CD4-positive, alpha-beta T cell treated with Interleukin-17A for 1 hour (primary cell): ENCODE measurements at regions not wholly inside any gene's neighbourhood (a gene's known extent, or its start where the extent isn't known, plus 50 kb on each side); places are given as distances from the start of the nearest gene placed in this dataset.

Source experiments
- DNase-seq: peaks from one replicate; pipeline ENCODE4 v3.0.0-alpha.2; 2020

DNA sequence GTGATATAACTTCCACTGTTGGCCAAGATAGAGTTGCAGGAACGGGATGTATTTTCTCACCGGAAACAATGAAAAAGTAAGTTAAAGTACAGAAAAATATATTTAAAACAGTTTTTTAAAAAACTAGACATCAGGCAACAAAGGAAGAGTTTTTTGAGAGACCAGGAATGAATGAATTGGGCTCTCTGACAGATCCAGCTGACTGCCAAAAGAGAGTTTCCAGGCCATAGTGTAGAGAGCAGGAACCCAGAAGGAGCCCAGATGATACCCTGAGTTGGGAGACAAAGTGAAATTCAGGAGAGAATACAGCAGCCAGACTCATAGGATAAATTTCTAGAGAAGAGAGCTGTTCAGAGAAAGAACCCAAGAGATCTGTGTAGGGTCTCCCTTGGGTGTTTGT is 362.6 kb upstream of the SMIM21 start:
- DNase-seq: no peak

DNA sequence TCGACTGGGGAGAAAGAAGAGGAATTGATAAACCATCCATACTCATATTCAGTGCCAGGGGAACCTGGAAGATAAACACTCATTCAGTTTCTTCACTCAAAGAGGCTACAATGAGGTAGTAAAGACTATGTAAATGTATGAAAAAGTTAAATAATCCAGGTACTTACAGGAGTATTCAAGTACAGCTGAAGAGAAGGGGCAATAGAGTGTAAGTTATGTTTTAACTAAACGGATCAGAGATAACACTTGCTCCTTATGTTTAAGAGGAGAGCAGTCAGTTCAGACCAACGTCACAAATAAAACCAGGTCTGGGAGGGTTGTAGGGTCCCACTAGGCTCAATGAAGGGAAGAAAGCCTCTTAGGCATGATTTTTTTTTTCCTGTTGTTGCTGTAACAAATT is 358.3 kb upstream of the SMIM21 start:
- no peak for DNase-seq

DNA sequence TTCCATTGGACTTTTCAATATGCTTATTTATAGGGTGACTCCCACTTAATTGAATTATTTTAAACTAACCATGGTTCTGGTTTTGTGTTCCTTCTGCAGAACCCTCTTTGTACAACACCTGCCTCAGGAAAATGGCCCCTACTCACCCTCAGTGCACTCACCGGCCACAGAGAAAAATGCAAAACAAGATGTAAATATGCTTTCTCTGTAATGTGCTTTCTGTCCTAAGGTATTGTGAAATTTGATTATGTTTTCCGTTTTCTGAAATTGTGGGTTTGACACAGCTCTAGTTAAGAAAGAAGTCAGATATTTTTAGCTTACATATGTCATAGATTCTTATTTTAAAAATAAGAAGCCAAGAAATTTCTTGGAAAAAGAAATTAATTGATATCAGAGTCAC is 357.7 kb upstream of the SMIM21 start:
- no peak for DNase-seq

DNA sequence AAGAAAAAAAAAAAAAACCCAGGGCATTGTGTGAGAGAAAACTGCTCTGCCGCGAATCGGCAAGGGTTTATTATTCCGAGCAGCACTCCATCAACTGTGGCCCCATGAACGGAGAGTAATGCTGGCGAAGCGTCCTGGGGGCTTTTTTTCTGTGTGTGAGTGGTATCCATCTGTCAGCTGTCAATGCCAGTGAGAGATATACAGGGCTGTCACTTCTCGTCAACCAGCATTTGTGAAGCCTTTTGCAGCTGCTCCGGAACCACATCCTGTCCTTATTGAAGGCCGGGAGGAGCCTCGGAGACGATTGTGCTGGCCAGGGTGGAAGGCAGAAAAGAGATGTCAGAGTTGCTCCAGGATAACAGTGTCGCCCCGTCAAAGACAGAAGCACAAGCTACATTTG is 356.9 kb upstream of the SMIM21 start:
- no peak for DNase-seq

DNA sequence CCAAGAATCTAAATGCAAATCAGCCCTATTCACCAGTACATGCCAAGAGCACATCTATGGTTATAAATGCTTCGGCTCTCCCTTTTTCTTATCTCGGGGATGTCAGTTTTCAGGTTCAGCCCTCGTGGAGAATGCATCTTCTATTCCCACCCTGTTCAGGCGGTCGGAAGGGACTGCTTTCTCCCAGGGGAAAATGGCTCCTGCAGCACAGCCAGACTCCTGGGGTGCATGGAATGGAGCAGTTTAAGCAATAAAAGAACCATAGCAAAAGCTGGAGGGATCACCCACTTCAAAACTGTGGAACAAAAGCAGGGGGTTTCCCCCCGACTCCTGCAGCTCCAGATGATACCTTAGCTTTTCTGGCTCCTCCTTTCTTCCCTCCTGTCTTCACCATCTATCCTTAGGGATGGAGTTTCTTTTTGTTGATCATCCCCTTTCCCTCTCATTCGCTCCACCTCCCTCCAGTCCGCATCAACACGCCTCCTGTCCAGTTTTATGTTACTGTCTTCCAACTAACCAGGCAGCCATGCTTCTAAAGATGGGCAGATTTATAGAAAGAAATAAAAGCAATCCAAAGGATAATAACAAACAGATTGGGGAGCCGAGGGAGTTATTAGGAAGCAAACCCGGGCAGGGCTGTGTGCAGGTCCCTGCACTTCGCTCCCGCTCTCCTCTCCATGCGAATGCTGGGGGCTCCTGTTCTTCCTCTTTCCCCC is 356.2 kb upstream of the SMIM21 start:
- DNase-seq: no peak

DNA sequence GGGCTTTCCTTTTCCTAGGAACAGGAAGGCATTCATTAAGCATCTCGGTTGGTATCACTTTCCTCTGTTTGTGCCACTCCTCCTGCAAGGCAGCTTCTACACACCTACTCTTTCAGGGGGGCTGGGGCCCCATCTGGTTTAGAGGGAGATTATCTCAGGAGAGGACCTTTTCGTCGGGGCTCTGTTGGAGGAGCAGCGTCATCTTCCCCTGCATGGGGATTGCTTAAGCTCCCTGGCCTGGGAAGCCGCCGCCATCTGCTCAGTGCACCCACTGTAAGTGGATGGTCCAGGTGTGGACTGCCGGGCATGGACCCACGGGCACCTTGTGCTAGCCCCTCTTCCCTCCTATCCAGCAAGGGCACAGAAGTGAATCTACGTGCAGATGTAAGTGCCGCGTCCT is 355.3 kb upstream of the SMIM21 start:
- DNase-seq: no peak

DNA sequence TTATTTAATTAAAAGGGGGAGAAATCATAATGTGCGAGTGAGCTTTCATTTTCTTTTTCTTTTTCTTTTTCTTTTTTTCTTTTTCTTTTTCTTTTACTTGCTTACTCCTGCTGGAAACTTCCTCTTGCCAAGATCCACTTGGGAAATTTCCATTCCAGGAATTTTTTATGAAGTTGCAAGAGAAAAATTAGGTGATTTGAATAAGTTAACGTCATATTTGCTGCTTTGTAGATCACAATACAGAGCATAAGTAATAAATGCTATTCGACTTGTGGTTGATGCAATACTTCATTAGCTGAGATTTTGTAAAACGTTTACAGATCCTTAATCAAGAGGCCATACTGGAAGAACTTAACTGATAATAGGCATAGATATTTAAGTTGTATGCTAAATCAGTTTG is 354.7 kb upstream of the SMIM21 start:
- no peak for DNase-seq

DNA sequence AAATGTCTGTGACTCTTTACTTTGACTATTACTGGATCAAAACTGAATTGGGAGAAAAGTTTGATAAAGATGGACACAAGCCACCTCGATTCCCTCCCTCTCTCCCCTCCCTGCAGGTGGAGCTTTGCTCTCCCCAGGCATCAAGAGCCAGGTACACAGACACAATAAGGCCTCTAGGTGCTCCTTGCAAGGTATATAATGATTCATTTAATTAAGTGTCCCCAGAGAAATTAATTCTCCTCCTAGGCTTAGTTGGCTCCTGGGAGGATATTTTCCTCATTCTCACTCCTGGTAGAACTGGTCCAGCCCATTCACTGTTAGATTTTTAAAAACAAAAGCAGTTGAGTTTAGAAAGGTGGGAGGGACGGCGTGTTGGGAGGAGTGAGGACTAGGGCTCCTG is 352.4 kb upstream of the SMIM21 start:
- DNase-seq: no peak

DNA sequence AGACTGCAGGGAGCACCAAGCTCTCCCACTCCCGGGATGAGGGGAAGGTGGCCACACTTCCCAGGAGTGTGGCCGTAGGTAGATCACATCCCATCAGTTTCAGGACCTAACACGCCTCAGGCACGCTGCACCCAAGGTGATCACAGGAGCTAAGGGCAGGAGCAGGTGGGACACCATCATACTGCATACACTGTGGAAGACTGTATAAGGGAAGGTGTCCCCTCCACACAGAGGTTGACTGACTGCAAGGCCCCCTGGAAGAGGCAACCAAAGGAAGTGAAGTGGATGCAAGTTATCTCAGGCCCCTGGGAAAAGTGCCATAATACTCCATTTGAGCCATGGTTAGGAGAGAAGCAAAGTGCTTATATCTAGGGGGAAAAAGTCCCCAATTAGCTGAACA is 351.9 kb upstream of the SMIM21 start:
- no peak for DNase-seq

DNA sequence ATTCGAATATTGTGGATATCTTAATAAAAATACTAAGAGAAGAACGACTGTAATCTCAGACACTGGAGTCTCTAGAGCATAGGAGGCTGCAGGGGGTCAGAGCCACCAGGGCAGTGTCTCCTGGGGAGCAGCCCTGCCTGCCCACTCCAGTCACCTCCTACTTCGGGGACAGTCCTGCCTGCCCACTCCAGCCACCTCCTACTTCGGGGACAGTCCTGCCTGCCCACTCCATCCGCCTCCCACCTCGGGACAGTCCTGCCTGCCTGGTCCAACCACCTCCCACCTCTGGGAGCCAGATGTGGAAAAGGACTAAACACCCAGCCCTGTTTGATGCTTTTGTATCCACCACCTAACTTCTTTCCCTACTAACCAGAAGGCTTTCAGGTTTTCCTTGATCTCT is 350.1 kb upstream of the SMIM21 start:
- no peak for DNase-seq

DNA sequence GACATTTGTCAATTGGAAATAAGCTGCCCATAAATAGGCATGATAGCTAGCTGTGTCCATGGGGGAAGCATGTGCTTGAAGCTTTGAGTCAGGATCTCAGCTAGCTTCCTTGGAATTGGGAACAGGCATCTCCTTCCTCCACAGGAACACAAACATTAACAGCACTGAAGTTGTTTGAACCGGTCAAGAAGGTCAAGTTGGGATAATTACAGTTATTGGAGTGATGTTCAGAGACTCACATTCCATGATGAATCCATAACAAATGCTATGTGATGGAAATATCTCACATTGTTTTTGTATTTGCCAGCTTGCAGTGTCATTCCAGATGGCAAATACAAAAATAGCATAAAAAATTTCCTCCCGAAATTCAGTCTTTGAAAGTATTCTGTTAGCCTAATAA is 347.6 kb upstream of the SMIM21 start:
- no peak for DNase-seq

DNA sequence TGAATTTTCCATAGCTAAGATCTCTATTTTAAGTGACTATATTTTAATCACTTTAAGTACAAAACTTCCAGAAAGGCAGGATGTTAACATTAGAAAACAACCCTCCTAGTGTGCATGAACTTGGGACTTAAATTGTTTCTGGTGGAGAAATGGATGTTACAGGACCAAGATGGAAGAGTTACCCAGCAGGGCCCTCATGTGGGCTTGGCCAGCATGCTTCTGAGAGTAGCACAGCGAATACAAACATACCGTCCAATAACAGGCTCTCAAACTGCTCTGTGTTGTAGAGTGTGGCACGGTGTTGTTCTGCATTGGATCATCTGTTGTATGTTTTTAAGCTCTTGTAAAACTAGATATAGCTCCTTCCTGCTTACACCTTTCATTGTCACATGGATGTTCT is 346.1 kb upstream of the SMIM21 start:
- no peak for DNase-seq

DNA sequence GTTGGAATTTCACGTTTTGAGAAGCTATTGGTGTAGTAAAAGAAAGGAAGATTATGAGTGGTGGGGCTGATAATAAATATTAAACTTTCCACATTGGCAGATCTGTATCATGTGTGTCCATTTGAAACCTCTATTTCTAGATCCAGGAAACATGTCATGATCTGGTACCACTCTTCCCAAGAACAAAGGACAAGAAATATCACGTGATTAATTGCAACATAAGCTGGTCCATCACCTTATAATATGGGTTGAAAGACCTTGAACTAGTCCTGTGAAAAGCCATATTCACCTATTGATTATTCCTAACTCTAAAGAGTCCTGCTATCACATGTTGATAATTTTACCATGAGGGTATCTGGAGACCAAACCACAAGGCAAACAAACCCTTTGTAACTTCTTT is 335.3 kb upstream of the SMIM21 start:
- DNase-seq: no peak

DNA sequence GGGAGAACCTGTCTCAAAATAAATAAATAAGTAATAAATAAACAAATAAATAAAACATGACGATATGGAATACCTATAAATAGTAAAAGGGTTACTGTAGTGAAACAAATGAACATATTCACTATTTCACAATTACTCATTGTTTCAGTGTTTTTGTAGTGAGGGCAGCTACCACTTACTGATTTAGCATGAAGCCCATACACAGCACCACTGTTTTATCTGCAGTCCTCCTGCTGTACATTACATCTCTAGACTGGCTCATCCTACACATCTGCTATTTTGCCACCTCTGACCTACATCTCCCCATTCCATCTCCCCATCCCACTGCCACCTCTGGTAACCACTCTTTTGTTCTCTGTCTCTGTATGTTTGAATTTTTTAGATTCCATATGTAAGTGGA is 332.7 kb upstream of the SMIM21 start:
- no peak for DNase-seq

DNA sequence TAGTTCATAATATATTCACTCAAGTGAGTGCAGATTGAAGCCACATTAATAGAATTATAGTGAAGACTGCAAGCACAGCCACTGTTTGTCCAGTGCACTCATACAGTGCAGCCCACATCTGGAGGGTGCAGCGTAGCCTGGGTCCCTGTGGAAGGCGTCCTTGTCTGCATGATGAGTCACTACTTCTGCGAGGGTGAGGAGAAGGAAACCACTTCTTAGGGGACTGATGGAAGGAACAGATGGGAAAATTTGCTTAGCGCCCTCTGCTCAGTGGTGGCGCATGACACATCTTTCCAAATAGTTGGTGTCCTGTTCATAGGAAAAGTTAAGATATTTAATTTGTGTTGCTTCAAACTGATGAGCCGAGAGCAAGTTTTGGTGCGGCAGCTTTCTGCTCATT is 330.4 kb upstream of the SMIM21 start:
- no peak for DNase-seq

DNA sequence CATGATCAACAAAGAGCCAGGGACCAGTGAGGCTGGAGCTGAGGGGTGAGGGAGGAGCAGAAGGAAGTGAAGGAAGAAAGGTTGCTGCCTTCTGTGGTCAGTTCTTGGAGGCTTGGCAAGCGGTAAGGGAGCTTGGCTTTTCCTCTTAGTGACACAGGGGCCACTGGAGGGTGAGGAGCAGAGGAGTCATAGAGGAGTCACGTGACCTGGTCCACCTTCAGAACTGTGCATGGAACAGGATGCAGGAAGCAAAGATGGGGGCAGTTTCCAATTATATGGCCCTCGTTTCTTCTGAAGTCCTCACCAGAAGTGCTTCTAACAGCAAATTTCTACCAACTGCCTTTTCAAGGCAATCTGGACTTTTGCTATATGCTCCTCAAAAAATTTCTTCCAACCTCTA is 326.9 kb upstream of the SMIM21 start:
- DNase-seq: no peak

DNA sequence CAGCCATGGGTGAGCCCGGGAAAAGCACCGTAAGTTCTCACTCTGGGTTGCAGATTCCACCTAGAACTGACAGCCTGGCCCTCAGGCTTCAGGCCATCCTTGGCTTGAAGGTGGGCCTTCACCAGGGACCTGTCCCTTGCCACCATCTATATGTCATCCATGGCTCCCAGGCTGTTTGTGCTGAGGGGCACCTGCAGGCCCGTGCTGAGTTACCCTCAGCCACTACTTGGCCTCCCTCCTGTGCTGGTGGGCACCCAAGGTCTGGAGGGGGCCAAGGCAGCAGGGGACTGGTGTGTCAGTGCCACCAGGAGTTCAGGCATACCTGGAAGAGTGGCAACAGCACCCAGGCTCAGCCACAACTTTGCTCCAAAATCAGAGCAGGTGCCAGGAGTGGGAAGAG is 326.2 kb upstream of the SMIM21 start:
- DNase-seq: no peak

DNA sequence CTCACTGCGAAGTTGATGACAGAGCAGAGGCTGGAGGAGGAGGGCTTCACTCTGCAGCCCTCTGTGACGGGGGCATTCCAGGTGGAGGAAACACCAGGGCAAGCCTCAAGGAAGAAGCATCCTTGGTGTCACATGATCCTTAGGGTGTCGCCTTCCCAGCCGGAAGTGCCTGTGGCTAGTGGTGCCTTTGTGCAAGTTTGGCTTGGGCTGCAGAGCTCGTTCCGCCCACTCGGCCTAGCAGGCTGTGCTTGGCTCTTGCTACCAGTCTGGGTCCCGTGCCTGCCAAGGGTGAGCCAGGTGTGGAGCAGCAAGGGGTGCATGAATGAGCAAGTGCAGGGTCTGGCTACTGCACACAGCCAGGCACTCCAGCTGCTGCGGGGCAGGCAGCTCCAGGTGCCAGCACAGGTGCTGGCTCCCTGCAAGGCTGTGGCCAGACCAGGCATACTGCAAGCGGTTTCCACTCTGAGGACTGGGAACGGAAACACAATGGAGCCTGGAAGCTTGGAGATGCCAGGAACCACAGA is 325.3 kb upstream of the SMIM21 start:
- DNase-seq: no peak

DNA sequence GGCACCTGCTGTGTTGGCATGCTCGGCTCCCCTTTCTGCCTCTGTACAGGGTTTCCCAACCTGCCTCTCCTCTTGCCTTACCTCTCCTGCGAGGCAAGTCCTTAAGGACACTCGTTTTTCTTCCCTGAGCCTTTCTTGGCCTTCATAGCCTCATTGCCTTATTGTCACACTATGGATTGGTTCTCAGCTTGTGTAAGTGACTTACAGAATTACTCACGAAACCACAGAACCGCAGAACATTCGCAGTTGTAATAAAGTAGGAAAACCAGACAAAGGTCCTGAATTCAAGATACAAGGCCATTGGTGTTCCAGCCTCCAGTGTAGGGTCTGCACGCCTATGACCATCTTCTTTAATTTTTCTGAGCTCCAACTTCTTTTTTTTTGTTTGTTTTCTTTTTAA is 317.6 kb upstream of the SMIM21 start:
- DNase-seq: no peak

DNA sequence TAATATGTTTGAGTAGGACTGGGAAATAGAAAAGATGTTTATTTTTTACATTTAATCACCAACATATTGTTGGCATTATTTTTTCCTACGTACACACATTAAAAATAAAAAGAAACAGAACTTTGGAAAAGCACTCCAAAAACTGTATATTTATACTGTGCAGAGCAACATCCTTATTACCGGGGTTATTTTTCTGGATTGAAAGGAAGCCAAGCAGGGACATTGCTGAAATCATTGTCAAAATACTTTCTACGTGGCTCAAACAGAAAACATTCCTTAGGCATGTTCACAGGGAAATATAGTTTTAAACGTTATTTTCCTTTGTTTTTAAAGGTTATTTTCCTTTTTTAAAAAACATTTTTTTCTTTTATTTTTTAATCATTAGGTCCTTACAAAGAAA is 315.0 kb upstream of the SMIM21 start:
- DNase-seq: no peak

DNA sequence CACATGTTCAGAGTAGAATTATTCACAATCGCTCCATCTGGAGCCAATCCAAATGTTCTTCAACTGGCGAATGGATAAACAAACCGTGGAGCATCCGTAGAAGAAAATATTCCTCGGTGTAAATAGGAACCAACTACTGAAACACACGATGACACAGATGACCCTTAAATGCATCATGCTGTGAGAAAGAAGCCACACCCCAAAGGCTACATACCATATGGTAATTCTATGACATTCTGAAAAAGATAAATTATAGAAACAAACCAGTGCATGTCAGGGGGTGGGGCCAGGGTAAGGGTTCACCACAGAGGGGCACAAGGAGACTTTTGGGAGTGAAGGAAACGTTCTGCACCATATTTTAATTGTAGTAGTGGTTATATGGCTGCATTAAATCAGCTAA is 312.2 kb upstream of the SMIM21 start:
- no peak for DNase-seq

DNA sequence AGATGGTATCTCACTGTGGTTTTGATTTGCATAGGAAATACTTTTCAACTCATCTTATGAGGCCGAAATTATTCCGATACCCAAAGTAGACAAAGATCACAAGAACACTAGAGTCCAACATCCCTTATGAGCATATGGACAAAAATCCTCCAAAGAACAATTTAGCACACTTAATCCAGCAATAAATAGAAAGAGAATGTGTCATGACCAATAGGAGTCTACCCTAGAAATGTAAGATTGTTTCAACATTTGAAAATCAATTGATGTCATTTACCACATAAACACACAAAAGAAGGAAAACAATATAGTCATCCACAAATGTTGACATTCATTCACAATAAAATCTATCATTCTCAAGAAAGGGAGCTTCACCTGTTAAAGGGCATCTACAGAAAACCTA is 307.8 kb upstream of the SMIM21 start:
- DNase-seq: no peak

DNA sequence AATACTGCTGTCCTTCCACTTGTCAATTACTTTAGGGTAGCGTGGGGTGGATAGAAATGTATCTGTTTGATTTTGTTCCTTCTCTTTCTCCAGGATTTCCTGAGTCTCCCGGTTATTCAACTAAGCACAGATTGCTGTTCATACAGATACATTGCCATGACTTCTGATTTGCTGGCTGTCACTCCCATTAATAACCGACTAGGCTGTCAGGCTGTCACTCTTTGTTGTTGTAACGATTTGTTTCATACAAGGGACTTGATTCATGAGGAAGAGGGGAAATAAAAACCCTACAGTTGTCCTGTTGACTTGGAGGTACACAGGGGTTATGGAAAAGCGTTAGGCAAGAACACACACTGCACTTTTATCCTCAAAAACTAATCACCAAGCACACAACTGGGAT is 302.7 kb upstream of the SMIM21 start:
- no peak for DNase-seq

DNA sequence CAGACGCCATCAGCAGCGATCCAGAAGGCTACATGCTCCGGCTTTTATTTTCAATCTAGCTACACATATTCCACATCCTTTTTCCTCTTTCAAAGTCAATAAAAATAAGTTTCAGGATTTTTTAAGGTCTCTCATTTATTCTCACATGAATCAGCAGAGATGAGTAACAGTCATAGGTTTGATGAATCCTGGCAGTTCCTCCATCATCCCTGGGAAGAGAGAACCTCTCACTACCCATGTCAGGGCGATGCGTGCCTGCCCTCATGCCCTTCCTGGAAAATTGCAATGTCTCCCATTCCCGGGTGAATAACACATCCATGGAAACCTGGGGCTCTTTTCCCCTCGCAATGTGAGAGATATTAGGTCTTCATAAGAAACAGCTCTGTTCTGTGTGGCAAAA is 301.1 kb upstream of the SMIM21 start:
- no peak for DNase-seq

DNA sequence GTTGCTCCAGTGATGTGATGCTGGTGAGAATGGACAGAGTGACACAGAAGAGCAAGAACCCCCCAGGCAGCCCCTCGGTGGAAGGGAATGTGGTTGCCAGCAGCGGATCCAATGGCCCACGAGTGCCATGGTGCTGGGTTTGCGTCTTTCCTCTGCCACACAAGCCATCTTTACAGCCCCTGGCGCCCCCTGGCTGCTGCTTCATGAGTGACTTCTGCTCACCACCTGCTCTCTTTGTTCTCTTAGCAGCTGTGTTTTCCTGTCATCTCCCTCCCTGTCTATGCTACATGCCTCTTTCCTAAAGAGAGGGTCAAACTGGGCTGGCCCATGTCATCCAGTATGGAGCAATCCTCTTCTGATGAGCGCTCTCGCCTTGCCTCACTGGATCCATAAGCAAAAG is 300.0 kb upstream of the SMIM21 start:
- DNase-seq: no peak
